M059J (cell line): ENCODE measurements at regions not wholly inside any gene's neighbourhood (a gene's known extent, or its start where the extent isn't known, plus 50 kb on each side); places are given as distances from the start of the nearest gene placed in this dataset.
"Not testable (repeated sequence)": the region's sequence is repeated elsewhere in the genome, so short reads cannot be mapped to it uniquely, and the experiment has no call there.

ENCODE experiments used
- DNase-seq: peaks from one replicate; pipeline ENCODE4 v3.0.0-alpha.2; 2012; ENCODE audit warnings: low read depth

- peak; percentile 50 for DNase-seq
These were observed 341.3 kb downstream of the RASEF start for GRCh38 chr9:82721593-82721992.

GRCh38 chr9:82722051-82722450 lies 340.9 kb downstream of the RASEF start:
- DNase-seq: no peak

GRCh38 chr9:82722561-82722960 lies 340.4 kb downstream of the RASEF start:
- DNase-seq: peak; percentile 50

GRCh38 chr9:82726424-82727276 lies 336.3 kb downstream of the RASEF start:
- DNase-seq: peak; percentile 3

GRCh38 chr9:82729141-82729540 lies 333.8 kb downstream of the RASEF start:
- DNase-seq: no peak

- DNase-seq: no peak
These were observed 332.9 kb downstream of the RASEF start for GRCh38 chr9:82729991-82730589.

GRCh38 chr9:82732928-82733327 lies 330.0 kb downstream of the RASEF start:
- DNase-seq: no peak

- DNase-seq: no peak
These were observed 326.8 kb downstream of the RASEF start for GRCh38 chr9:82736126-82736525.

- DNase-seq: no peak
These were observed 326.2 kb downstream of the RASEF start for GRCh38 chr9:82736701-82737100.

GRCh38 chr9:82745919-82746318 lies 317.0 kb downstream of the RASEF start:
- DNase-seq: no peak

GRCh38 chr9:82750411-82750913 lies 312.5 kb downstream of the RASEF start:
- DNase-seq: no peak

GRCh38 chr9:82757924-82758323 lies 305.0 kb downstream of the RASEF start:
- no peak for DNase-seq

- no peak for DNase-seq
These were observed 301.9 kb downstream of the RASEF start for GRCh38 chr9:82761027-82761426.

GRCh38 chr9:82761956-82762355 lies 301.0 kb downstream of the RASEF start:
- DNase-seq: no peak

- peak; percentile 23 for DNase-seq
These were observed 299.3 kb downstream of the RASEF start for GRCh38 chr9:82763656-82764055.

- DNase-seq: no peak
These were observed 298.8 kb downstream of the RASEF start for GRCh38 chr9:82764061-82764668.

- DNase-seq: not testable (repeated sequence)
These were observed 288.2 kb downstream of the RASEF start for GRCh38 chr9:82774707-82775231.

- no peak for DNase-seq
These were observed 286.4 kb downstream of the RASEF start for GRCh38 chr9:82776508-82776907.

- no peak for DNase-seq
These were observed 285.6 kb downstream of the RASEF start for GRCh38 chr9:82777366-82777765.

GRCh38 chr9:82778923-82779322 lies 284.0 kb downstream of the RASEF start:
- DNase-seq: not testable (repeated sequence)

GRCh38 chr9:82780017-82780416 lies 282.9 kb downstream of the RASEF start:
- no peak for DNase-seq

- DNase-seq: peak; percentile 34
These were observed 281.0 kb downstream of the RASEF start for GRCh38 chr9:82781921-82782392.
